ENCODE measurements at regions not wholly inside any gene's neighbourhood (a gene's known extent, or its start where the extent isn't known, plus 50 kb on each side); places are given as distances from the start of the nearest gene placed in this dataset.

GRCh38 chr5:164627021-164627420 lies 1121.6 kb downstream of the MAT2B start (continued):
- TF ChIP-seq RAD21 (conservative IDR thresholded peaks at IDR 0.05): no peak

- Histone ChIP-seq H3K79me2 (replicated peaks; ENCODE audit: insufficient read depth, low read length) (no peaks in the 10 kb centered on the region), H3K36me3 (ENCODE audit: insufficient read depth, low read length) (no peaks in the 10 kb centered on the region), H3K27ac (ENCODE audit: low read length) (peak overlapping the region; percentile 51), H3K4me2 (ENCODE audit: low read length) (peak overlapping the region; percentile 38), H3K9me2 (ENCODE audit: insufficient read depth, low read length) (no peaks in the 10 kb centered on the region), H3F3A (ENCODE audit: insufficient read depth, low read length, poor library complexity, severe bottlenecking) (no peaks in the 10 kb centered on the region), H3K4me3 (ENCODE audit: low read length) (peak overlapping the region; percentile 29), H3K27me3 (ENCODE audit: insufficient read depth, low read depth, low read length) (no peaks in the 10 kb centered on the region), H2AFZ (ENCODE audit: low read depth, low read length) (no peak overlapping the region), H3K9ac (ENCODE audit: low read length) (no peak overlapping the region), H4K20me1 (ENCODE audit: insufficient read depth) (no peaks in the 10 kb centered on the region), H3K9me3 (ENCODE audit: low read length) (no peaks in the 10 kb centered on the region)
- TF ChIP-seq SMC3 (conservative IDR thresholded peaks at IDR 0.05; ENCODE audit: poor library complexity) (no peak), EP300 (conservative IDR thresholded peaks at IDR 0.05; ENCODE audit: poor library complexity, severe bottlenecking) (peak; percentile 96), POLR2AphosphoS5 (IDR thresholded peaks at IDR 0.05) (peak; percentile 54), EZH2 (IDR thresholded peaks at IDR 0.05; ENCODE audit: borderline replicate concordance, insufficient read depth, low read length, poor library complexity, severe bottlenecking) (no peak)
These were observed 1131.0 kb downstream of the MAT2B start for GRCh38 chr5:164636456-164636855.

GRCh38 chr5:164637931-164638521 lies 1132.6 kb downstream of the MAT2B start:
- Histone ChIP-seq H3K4me2 (ENCODE audit: low read length) (no peak overlapping the region), H3K27ac (ENCODE audit: low read length) (no peak overlapping the region)
- TF ChIP-seq REST (IDR thresholded peaks at IDR 0.05; ENCODE audit: borderline replicate concordance): no peak
- TF ChIP-seq SMC3 (conservative IDR thresholded peaks at IDR 0.05; ENCODE audit: poor library complexity): no peak
- no peak for TF ChIP-seq MXI1 (conservative IDR thresholded peaks at IDR 0.05; ENCODE audit: poor library complexity, severe bottlenecking)

GRCh38 chr5:164649266-164649665 lies 1143.8 kb downstream of the MAT2B start:
- Histone ChIP-seq H3K9ac (ENCODE audit: low read length) (no peak overlapping the region), H3K27ac (ENCODE audit: low read length) (no peak overlapping the region)

More at GRCh38 chr5:164637931-164638521, 1132.6 kb downstream of the MAT2B start:
- Histone ChIP-seq H3K4me3 (ENCODE audit: low read length) (no peak overlapping the region), H3K9ac (ENCODE audit: low read length) (no peak overlapping the region), H3K36me3 (ENCODE audit: insufficient read depth, low read length) (no peaks in the 10 kb centered on the region), H3K27me3 (ENCODE audit: insufficient read depth, low read depth, low read length) (no peaks in the 10 kb centered on the region), H3F3A (ENCODE audit: insufficient read depth, low read length, poor library complexity, severe bottlenecking) (no peaks in the 10 kb centered on the region), H3K79me2 (replicated peaks; ENCODE audit: insufficient read depth, low read length) (no peaks in the 10 kb centered on the region), H4K20me1 (ENCODE audit: insufficient read depth) (no peaks in the 10 kb centered on the region), H3K9me3 (ENCODE audit: low read length) (no peaks in the 10 kb centered on the region), H2AFZ (ENCODE audit: low read depth, low read length) (no peak overlapping the region), H3K9me2 (ENCODE audit: insufficient read depth, low read length) (no peaks in the 10 kb centered on the region)

More at GRCh38 chr5:164649266-164649665, 1143.8 kb downstream of the MAT2B start:
- Histone ChIP-seq H2AFZ (ENCODE audit: low read depth, low read length) (no peak overlapping the region), H3K79me2 (replicated peaks; ENCODE audit: insufficient read depth, low read length) (no peaks in the 10 kb centered on the region), H3F3A (ENCODE audit: insufficient read depth, low read length, poor library complexity, severe bottlenecking) (no peaks in the 10 kb centered on the region), H3K4me3 (ENCODE audit: low read length) (no peak overlapping the region), H3K9me3 (ENCODE audit: low read length) (no peaks in the 10 kb centered on the region), H4K20me1 (ENCODE audit: insufficient read depth) (no peaks in the 10 kb centered on the region), H3K4me2 (ENCODE audit: low read length) (no peak overlapping the region), H3K27me3 (ENCODE audit: insufficient read depth, low read depth, low read length) (no peaks in the 10 kb centered on the region), H3K9me2 (ENCODE audit: insufficient read depth, low read length) (no peaks in the 10 kb centered on the region), H3K36me3 (ENCODE audit: insufficient read depth, low read length) (no peaks in the 10 kb centered on the region)
- TF ChIP-seq POLR2AphosphoS5 (IDR thresholded peaks at IDR 0.05): no peak
